DND-41 (cell line): ENCODE measurements at regions not wholly inside any gene's neighbourhood (a gene's known extent, or its start where the extent isn't known, plus 50 kb on each side); places are given as distances from the start of the nearest gene placed in this dataset.

Source experiments
- ATAC-seq: fragments of 200-7000 bp; cut with Tn5 transposase; 3 replicates; pipeline ENCODE4 v1.9.1; 2021; ENCODE audit warnings: low read depth; ENCODE audit not compliant: insufficient read depth
- DNase-seq: peaks from one replicate; pipeline ENCODE4 v3.0.0-alpha.2; 2020
- H2AFZ ChIP-seq: 2 replicates; pipeline ENCODE4 v1.6.0; 2012; ENCODE audit warnings: low read depth, low read length
- H3K27ac ChIP-seq: 2 replicates; pipeline ENCODE4 v1.5.1; 2012; ENCODE audit warnings: low read length, inconsistent platforms
- H3K27me3 ChIP-seq: fragments of 200-600 bp; sonication (generic); 2 replicates; pipeline ENCODE4 v1.6.0; 2012; ENCODE audit warnings: low read length, mild to moderate bottlenecking, inconsistent platforms; ENCODE audit not compliant: insufficient read depth, poor library complexity
- H3K36me3 ChIP-seq: 2 replicates; pipeline ENCODE4 v1.5.1; 2012; ENCODE audit warnings: low read length, inconsistent platforms; ENCODE audit not compliant: insufficient read depth
- H3K4me1 ChIP-seq: 2 replicates; pipeline ENCODE4 v1.5.1; 2012; ENCODE audit warnings: mild to moderate bottlenecking, low read length; ENCODE audit not compliant: insufficient read depth
- H3K4me2 ChIP-seq: 2 replicates; pipeline ENCODE4 v1.6.0; 2012; ENCODE audit warnings: mild to moderate bottlenecking, moderate library complexity, low read length, inconsistent platforms; ENCODE audit not compliant: insufficient read depth
- H3K4me3 ChIP-seq, 2 experiments: fragments of 200-600 bp in 1 of 2; shearing (Covaris generic) in 1 of 2; 2 replicates each; pipeline ENCODE4 v1.5.1; 2012 to 2016; ENCODE audit warnings: inconsistent platforms in 2 of 2, low read length in 2 of 2, mild to moderate bottlenecking in 2 of 2, low read depth in 1 of 2, moderate library complexity in 1 of 2
- H3K79me2 ChIP-seq: 2 replicates; pipeline ENCODE4 v1.6.0; 2012; ENCODE audit warnings: low read length, inconsistent platforms; ENCODE audit not compliant: insufficient read depth
- H3K9ac ChIP-seq: 2 replicates; pipeline ENCODE4 v1.6.0; 2012; ENCODE audit warnings: low read depth, mild to moderate bottlenecking, inconsistent platforms, low read length, moderate library complexity
- H3K9me3 ChIP-seq: 2 replicates; pipeline ENCODE4 v1.5.1; 2012; ENCODE audit warnings: low read length, moderate library complexity, mild to moderate bottlenecking, inconsistent platforms; ENCODE audit not compliant: insufficient read depth, severe bottlenecking
- H4K20me1 ChIP-seq: 2 replicates; pipeline ENCODE4 v1.6.0; 2012; ENCODE audit warnings: low read length; ENCODE audit not compliant: insufficient read depth
- EZH2 ChIP-seq: IDR thresholded peaks from 3 replicates; pipeline ENCODE4 v1.6.1; 2012; ENCODE audit warnings: borderline replicate concordance, low read depth, mild to moderate bottlenecking, moderate library complexity, low read length, inconsistent platforms; ENCODE audit not compliant: severe bottlenecking
- TF ChIP-seq, protein P1 (sequence below): IDR thresholded peaks from 2 replicates; pipeline ENCODE4 v1.5.1; 2012; ENCODE audit warnings: borderline replicate concordance, low read length, moderate library complexity, mild to moderate bottlenecking; ENCODE audit not compliant: poor library complexity, severe bottlenecking; ENCODE audit errors: extremely low read depth

DNA sequence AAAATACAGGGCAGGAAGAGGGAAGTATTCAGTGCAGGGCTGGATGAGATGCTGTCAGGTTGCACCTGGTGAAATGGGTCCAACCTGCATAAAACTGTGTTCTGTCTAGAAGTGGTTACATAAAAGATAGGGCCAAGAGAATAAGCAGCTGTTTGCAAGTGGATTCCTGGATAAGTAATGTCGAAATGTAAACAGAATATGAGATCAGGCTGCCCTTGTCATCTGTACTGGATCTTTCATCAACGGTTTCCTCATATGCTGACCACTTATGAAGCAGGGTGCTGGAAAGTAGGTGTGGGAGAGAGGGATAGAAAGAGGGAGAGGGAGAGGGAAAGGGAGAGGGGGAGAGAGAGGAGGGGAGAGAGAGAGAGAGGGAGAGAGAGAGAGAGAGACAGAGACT lies 349.8 kb upstream of the CPEB2 start:
- ATAC-seq (no peak), DNase-seq (no peak)
- Histone ChIP-seq H3K4me2 (no peak overlapping the region), H3K4me1 (no peaks in the 10 kb centered on the region), H3K4me3 (no peak overlapping the region), H2AFZ (no peak overlapping the region), H3K9me3 (no peaks in the 10 kb centered on the region), H3K27ac (no peak overlapping the region), H3K36me3 (no peaks in the 10 kb centered on the region), H4K20me1 (no peaks in the 10 kb centered on the region), H3K27me3 (no peaks in the 10 kb centered on the region), H3K79me2 (no peaks in the 10 kb centered on the region), H3K9ac (no peak overlapping the region)
- no peak for TF ChIP-seq EZH2

DNA sequence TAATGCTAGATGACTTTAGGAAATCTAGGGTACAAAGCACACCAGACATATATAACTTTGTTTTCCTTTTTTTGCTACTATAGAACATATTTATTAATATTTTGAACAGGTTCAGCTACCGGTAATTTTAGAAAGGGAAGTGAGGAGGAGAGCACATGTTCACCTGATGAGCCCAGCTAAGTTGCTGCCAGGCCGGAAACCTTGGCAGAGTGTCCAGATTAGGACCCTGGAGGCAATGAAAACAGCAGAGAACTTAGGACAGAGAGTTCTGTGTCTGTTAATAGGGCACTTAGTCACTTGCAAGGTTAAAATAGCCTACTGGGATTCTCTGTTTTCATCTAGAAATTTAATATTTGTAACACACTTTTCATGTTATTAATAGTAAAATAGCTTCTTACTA lies 348.9 kb upstream of the CPEB2 start:
- no peak overlapping the region for H3K27ac ChIP-seq
- no peaks in the 10 kb centered on the region for H3K27me3 ChIP-seq
- H3K79me2 ChIP-seq: no peaks in the 10 kb centered on the region
- ATAC-seq (no peak), DNase-seq (no peak)
- no peaks in the 10 kb centered on the region for H3K9me3 ChIP-seq
- no peaks in the 10 kb centered on the region for H3K36me3 ChIP-seq
- no peaks in the 10 kb centered on the region for H4K20me1 ChIP-seq
- no peak overlapping the region for H3K4me2 ChIP-seq
- TF ChIP-seq, protein P1, sequence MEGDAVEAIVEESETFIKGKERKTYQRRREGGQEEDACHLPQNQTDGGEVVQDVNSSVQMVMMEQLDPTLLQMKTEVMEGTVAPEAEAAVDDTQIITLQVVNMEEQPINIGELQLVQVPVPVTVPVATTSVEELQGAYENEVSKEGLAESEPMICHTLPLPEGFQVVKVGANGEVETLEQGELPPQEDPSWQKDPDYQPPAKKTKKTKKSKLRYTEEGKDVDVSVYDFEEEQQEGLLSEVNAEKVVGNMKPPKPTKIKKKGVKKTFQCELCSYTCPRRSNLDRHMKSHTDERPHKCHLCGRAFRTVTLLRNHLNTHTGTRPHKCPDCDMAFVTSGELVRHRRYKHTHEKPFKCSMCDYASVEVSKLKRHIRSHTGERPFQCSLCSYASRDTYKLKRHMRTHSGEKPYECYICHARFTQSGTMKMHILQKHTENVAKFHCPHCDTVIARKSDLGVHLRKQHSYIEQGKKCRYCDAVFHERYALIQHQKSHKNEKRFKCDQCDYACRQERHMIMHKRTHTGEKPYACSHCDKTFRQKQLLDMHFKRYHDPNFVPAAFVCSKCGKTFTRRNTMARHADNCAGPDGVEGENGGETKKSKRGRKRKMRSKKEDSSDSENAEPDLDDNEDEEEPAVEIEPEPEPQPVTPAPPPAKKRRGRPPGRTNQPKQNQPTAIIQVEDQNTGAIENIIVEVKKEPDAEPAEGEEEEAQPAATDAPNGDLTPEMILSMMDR: no peak
- TF ChIP-seq EZH2: no peak
- H3K4me3 ChIP-seq: no peak overlapping the region
- no peaks in the 10 kb centered on the region for H3K4me1 ChIP-seq
- H2AFZ ChIP-seq: no peak overlapping the region
- H3K9ac ChIP-seq: no peak overlapping the region

DNA sequence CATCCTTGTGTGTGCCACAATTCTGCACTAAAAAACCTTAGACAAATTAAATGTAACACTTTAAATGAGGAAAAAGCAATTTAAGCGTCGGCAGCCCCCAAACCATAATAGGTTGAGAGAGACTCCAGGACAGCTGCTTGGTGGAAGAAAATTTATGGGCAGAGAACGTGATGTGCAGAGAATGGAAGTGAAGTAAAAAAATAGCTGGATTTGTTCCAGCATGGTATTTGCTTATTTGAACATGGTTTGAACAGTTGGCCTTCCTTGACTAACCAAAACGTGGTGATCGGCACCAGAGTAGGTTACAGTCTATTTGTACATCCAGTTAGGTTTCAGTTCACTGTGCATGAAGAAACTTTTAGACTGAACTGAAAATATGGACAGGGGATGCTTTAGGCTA lies 343.0 kb upstream of the CPEB2 start:
- Histone ChIP-seq H3K4me3 (no peak overlapping the region), H4K20me1 (no peaks in the 10 kb centered on the region), H3K27me3 (no peaks in the 10 kb centered on the region), H3K27ac (no peak overlapping the region), H3K79me2 (no peaks in the 10 kb centered on the region), H3K9ac (no peak overlapping the region), H3K36me3 (no peaks in the 10 kb centered on the region), H3K4me1 (no peaks in the 10 kb centered on the region), H3K9me3 (no peaks in the 10 kb centered on the region), H3K4me2 (no peak overlapping the region), H2AFZ (no peak overlapping the region)
- TF ChIP-seq, protein P1: no peak
- no peak for TF ChIP-seq EZH2
- DNase-seq (no peak), ATAC-seq (no peak)

DNA sequence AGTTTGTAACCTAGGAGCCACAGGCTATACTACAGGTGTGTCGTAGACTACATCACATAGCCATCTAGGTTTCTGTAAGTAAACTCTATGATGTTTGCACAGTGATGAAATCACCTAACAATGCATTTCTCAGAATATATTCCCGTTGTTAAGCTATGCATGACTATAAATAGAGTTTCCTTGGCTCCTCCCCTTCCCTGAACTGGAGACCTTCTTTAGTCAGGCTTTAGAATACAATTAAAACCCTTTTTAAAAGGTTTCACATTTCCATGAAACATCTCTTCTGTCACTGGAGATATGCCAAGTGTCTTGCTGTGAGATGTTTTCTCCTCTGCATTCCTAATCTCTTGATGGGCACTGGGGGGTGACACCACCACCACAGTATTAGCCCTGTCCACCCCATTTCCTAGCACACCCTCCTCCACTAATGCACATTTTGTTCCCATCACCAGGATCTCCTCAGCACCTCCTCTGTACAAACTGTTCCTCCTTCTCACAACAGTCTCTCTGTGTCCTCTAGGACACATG lies 334.6 kb upstream of the CPEB2 start:
- TF ChIP-seq, protein P1: no peak
- no peak for TF ChIP-seq EZH2
- H3K9ac ChIP-seq: no peak overlapping the region
- H2AFZ ChIP-seq: no peak overlapping the region
- H3K9me3 ChIP-seq: peaks cover 5% of the 10 kb centered on the region
- ATAC-seq (no peak), DNase-seq (no peak)
- H3K4me1 ChIP-seq: no peaks in the 10 kb centered on the region
- H3K4me2 ChIP-seq: no peak overlapping the region
- no peaks in the 10 kb centered on the region for H3K27me3 ChIP-seq
- no peak overlapping the region for H3K4me3 ChIP-seq
- no peak overlapping the region for H3K27ac ChIP-seq
- no peaks in the 10 kb centered on the region for H3K36me3 ChIP-seq
- no peaks in the 10 kb centered on the region for H4K20me1 ChIP-seq
- H3K79me2 ChIP-seq: no peaks in the 10 kb centered on the region
